Ovary (tissue), 3 donors: ENCODE measurements at regions not wholly inside any gene's neighbourhood (a gene's known extent, or its start where the extent isn't known, plus 50 kb on each side); places are given as distances from the start of the nearest gene placed in this dataset.

Source experiments
- CTCF ChIP-seq, 3 donors: fragments of 450-650 bp in 2 of 3; fragments of 200-600 bp in 1 of 3; IDR thresholded peaks; one replicate each; pipeline versions ENCODE4 v1.5.1 to v1.8.0; 2016 to 2022; ENCODE audit warnings: antibody characterized with exemption in 3 of 3, mild to moderate bottlenecking in 1 of 3
- POLR2A ChIP-seq: fragments of 450-650 bp; IDR thresholded peaks from one replicate; pipeline ENCODE4 v1.6.1; 2017; ENCODE audit warnings: antibody characterized with exemption, mild to moderate bottlenecking, moderate library complexity
- donor health status: DM: no; HTN: no; CAD: no.

- TF ChIP-seq CTCF (IDR thresholded peaks at IDR 0.05) (no peak), POLR2A (no peak)
Measured at GRCh38 chr5:7261900-7262299, 134.0 kb upstream of the ADCY2 start.
